Hematopoietic multipotent progenitor cell treated with erythropoietin and hydrocortisone succinate and interleukin-3 and kit ligand, for 17 days (in vitro differentiated cells): ENCODE measurements at regions not wholly inside any gene's neighbourhood (a gene's known extent, or its start where the extent isn't known, plus 50 kb on each side); places are given as distances from the start of the nearest gene placed in this dataset.

Experiments
- DNase-seq: peaks from one replicate; pipeline ENCODE4 v3.0.0-alpha.2; 2015; ENCODE audit warnings: low spot score

DNA sequence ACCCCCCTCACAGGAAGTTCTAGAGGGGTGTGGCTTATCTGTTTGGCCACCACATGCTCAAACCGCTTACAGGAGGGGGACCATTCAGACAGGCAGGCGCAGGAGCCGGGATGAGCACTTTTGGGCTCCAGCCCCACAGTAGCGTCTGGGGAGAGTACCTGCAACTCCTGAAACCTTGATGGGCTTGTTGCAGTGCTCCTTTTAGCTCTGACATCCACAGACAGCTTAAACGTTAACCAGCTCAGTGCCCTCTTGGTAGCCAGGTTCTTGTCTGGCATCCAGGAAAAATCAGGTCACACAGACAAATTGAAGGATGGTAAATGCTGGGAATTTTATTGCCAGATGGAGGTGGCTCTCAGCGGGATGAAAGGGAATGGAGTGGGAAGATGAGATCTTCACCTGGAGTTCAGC is 326.3 kb downstream of the ETS1 start:
- no peak for DNase-seq

DNA sequence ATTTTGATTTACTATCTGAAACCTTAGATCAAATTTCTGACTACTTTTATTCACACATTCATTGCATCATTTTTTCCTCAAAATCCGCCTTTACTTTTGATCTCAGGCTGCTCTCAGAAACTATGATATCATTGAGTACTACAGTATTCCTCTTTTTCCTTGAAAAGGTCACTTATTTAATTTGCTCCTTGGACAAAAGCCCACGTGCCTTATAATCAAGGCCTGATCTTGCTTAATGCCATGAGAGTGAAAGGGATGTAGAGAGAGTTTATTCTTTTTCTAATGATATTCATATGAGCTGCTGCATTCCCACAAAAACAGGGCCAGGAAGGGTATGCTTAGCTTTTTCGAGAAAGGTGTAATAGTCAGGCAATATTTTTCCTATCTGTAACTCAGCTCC is 327.0 kb downstream of the ETS1 start:
- DNase-seq, result no peak

DNA sequence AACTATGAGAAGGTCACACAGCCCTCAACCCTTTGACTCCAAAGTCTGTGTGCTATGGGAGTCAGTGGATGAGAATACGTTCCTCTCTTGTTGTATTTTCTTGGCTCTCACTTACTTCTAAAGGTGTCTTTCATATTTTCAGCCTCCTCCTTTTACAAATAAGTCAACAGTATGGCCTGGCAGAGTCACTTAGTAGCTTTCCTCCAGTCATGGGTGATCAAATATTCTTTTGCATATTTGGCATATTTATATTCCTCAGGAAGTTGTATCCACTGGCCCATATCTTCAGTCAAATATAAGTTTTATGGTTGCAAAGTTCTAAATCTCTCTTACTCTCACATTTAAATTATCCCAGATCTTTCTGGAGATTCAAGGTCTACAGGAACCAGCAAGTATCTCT is 327.5 kb downstream of the ETS1 start:
- no peak for DNase-seq

DNA sequence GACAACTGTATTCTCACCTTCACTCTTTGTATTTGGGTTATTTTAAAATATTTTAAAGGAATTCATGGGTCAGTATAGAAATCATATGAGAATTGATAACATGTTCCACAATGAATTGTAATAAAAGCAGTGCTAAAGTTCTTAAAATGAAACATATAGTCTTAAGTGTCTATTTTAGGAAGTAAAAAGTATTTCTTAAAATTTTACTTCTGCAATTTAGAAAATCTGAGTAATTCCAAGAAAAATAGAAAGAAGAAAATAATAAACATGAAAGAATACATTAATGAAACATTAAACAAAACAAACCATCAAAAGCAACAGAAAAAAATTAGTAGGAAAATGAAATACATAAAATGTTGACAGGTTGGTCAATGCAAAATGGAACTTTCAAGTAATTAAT is 332.4 kb downstream of the ETS1 start:
- no peak for DNase-seq

DNA sequence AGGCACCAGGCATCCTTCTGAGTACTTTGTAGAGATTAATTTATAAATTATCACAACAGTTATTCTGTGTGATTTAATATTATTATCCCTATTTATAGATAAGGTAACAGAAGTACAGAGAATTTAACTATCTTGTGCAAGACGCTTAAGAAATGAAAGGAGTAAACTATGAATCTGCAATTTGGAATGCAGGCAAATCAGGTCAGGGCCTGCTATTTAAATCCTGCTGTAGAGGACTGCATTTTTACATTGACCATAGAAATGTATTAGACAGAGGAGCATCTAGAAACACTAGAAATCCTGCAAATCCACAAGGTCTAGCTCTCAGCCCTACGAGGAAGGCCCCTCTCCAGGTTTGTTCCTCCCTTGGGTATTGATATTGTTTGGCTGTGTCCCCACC is 336.2 kb downstream of the ETS1 start:
- DNase-seq, result no peak

DNA sequence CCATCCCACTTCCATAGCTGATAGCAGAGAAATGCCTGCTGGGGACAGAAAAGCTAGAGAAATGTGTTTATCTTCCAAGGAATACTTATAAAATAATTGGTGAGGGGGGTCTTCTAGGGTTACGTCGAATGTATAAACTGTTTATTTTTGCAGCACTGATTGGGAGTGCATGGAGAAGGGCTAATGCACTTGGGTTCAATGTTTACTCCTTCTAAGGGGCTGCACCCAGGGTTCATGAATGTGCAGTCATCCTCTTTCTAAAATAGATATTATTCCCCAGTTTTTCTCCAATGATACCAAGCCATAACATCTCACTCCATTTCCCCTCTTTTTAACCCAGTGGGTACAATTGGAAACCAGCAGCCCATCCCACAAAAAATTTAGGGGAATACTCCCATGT is 336.9 kb downstream of the ETS1 start:
- no peak for DNase-seq

DNA sequence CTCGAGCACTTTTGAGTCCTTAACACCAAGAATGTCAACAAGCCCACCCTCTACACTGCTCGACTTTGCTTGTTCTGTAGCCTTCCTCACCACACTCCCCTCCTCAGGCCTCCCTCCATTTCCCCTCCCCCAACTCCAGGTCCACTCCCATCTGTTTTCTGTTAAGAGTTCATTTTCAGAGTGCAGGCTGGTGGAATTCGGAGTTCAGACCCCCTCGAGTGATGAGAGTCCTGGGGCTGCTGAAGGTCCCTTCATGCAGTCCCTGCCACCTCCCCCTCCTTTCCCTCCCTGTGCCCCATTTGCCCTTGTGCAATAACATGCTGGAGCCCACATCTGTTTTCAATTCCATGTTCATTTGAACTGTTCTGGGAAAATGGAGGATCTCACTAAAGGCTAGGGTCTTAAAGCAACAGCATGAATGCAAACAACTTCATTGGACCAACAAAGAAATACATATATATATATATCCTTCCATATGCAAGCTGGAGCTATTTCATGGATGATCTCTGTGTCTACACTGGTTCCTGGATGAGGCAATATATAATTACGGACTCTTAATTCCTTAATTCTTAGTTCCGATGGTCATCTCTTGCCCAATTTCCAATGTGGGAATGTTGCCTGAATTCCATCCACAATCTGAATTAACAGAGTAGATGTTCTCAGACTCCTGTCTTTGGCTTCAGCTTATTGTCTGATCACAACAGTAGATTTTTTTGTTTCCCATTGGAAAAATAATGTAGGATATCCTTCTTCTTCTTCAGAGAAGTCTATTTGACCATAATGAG is 340.4 kb downstream of the ETS1 start:
- no peak for DNase-seq

DNA sequence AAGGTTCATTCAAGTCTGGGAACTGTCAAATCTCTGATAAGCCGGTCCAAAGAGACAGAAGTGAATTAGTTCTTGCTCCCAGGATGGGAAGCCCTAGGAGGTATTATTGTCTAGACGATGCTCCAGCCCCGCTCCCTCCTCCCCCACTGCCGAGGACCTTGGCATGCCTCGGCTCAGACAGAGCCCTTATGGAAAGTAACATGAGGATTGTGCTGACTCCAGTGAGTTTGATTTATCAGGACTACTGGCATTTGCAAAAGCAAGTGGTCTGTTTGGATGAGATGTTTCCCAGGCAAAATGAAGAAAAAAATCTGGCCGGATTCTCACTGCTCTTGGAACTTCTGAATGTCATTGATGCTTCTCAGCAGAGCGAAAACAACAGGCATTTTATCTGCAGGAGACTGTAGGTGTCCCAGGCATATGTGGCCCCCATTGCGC is 341.0 kb downstream of the ETS1 start:
- no peak for DNase-seq

DNA sequence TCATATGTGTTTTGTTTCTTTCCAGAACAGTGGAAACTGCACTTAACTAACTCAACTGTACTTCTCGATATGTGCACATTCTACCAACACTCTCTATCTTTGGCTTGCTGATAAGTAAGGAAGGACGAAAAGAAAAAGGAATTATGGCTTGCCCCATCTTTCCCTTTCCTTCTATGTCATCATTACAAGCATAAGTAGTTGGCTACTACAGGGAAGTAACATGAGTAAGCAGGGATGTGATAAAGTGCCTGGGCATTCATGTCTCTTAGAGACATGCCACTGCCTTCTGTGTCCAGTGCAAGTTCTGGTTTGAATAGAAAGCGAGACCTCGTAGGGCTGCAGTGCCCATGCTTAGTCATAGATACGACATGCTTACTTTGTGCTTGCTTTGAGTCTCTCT is 342.5 kb downstream of the ETS1 start:
- DNase-seq, result no peak

DNA sequence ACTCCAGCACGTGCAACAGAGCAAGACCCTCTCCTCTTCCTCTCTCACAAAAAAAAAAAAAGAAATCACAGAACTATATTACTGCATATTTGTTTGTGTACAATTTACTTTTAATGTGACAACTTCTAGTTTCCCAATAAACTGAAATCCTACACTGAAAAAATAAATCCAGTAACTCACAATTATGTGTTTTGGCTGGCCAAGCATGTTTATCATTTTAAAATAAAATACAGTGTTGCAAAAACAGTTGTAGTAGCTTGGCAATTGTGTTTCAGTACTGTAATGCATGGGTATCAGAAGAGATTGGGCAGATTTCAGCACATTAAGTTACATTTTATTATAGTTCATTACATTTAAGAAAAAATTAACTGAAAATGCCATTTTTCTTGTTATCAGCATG is 344.9 kb downstream of the ETS1 start:
- DNase-seq, result no peak

DNA sequence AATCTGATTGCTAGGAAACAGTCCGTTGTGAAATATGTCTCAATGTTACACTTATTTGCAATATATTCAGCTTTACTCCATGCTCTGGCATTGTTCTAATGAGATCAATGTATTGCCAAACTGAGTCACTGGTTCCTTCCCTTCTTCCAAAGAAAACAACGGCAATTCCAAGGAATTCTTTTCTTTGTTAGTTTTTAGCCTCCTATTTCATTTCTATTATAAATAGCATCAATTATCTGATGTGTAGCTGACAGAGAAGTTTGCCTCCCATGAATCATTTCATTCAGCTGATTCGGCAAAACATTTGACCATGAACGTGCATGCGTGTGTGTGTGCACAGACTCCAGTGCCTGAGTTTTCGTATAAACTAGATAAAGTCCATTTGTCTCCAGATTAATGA is 346.8 kb downstream of the ETS1 start:
- no peak for DNase-seq

DNA sequence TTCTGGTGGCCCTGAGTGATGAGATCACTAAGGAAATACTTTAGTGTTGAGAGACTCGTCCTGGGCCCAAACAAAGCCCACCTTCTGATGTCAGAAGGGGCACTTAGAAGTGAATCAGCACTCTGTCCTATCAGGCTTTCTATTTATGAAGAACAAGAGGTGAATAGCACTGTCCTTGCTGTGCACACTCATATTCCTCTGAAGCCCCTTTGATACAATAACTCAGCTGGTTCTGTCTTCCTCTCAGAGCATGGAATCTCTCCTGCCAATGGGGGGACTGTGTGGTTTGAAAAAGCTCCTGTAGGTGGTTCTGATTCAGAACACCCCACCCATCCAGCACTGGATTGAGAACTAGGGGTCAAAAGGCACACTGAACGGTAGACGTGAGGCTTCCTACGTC is 348.1 kb downstream of the ETS1 start:
- DNase-seq, result no peak

DNA sequence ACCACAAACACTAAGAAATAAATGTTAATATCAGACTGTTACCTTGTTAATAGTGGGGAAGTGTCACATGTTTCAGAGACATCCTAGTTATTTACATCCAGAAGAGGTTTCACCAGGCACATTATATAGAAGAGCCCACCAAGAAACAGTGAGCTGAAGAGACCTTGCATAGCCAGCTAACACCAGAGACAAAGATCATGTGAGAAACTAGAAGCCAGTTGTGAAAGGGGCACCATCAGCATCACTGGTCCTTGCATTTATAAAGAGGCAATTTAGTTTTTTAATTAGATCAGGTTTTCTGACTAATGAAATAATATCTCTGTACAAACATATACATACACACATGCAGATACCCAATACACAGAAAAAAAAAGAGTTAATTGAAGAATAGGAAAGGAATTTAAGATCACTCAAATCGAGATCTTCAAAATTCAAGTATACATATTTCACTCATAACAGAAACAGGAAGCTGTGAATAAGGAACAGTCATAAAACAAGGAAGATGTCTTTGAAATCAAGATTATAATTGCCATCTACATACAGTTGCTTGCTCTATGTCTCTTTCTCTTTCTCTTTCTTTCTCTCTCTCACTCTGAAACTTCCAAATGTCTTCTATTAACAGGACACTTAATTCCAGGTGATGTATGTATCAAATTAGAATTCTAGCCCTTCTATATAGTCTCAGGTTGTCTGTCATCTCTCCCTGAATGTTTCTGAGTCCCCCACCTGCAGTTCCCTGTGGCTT is 348.7 kb downstream of the ETS1 start:
- DNase-seq, result no peak

DNA sequence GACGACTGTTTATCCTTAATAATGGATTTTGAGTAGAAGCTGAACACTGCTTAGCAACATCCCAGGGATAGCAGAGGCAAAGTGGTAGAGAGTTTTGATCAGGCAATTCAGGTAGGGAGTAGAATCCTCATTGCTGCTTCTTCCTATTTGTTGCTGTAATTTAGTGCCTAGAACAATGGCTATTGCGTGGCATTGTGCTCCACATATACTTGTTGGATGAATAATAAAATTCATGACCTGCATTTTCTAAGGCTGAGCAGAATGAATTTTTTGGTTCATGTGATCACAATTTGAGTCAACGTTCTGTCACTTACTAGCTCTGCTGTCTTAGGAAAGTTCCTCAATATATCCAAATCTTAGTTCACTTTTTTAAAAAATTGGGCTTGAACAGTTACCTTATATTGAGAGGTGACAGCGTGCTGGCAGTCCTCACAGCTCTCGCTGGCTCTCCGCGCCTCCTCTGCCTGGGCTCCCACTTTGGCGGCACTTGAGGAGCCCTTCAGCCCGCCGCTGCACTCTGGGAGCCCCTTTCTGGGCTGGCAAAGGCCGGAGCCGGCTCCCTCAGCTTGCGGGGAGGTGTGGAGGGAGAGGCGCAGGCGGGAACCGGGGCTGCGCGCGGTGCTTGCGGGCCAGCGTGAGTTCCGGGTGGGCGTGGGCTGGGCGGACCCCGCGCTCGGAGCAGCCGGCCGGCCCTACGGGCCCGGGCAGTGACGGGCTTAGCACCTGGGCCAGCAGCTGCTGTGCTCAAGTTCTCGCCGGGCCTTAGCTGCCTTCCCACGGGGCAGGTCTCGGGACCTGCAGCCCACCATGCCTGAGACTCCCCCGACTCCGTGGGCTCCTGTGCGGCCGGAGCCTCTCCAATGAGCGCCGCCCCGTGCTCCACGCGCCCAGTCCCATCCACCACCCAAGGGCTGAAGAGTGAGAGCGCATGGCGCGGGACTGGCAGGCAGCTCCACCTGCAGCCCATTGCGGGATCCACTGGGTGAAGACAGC is 350.6 kb downstream of the ETS1 start:
- DNase-seq, result no peak

DNA sequence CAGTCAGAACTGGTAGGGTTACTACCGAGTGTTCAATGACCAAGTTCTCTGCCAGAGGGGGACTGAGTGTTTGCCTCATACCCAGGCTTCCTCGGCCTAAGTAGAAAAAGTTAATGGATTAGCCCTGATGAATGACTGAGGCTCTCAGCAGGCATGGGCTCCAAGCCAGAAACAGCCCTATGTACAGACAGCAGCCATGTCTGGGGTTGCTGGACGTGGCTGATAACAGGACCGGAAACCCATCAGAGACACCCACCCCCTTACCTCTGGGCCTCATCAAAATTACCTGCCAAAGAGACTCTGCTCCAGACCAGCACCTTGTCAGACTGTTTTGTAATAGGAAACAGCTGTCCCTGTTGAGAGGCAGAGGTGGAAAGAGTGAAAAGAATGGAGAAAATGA is 351.4 kb downstream of the ETS1 start:
- no peak for DNase-seq

DNA sequence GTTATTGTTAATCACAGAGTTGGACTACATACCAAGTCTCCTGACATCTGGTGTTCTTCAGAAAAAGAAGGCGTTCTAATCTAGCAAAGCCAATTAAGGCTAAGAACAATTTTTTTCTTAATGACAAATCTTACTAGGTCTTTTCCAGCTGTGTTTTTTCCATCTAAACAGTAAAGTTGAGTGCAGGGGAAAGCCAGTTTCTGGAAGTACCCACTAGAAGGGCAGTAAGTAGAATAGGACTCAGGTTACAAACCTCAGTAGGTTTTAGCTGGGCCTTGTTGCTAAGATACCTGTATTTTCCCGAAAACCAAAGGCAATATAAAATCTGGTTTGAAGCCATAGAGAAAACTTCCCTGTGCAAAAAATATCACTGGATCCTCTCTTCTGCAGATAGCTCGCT is 351.9 kb downstream of the ETS1 start:
- DNase-seq, result no peak

DNA sequence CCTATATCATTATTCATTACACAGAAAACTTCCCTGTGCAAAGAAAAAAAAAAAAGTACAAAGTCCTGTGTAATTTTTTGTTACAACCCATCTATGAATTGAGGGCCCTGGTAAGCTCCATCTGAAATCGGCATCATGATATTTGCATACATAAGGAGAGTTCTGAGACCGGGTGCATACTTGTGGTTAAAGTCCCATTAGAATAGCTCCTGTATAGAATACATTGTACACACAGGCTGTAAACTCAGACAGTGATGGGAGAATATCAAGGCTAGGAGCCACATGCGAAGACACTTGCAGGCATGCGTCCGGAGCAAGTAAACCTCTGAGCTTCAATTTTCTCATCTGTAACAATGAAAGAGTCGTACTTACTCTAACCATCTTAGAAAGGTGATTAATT is 353.2 kb downstream of the ETS1 start:
- DNase-seq, result no peak

DNA sequence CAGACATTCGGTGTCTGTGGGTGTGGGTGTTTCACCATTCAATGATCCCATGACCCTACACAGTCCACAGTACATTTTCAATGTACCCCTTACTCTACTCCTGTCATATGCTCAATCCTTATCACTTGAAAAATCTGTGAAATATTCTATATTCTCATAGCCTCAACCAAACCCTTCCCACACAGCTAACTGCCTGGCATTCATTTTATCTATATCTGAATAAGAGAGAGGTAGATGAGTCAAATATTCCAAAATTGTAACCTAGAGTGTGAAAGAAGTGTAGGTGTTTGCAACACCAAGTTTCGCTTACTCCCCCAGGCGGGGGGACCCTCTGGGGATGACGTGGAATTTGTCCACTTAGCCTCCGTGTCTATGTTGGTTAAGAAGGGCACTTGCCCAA is 354.8 kb downstream of the ETS1 start:
- no peak for DNase-seq

DNA sequence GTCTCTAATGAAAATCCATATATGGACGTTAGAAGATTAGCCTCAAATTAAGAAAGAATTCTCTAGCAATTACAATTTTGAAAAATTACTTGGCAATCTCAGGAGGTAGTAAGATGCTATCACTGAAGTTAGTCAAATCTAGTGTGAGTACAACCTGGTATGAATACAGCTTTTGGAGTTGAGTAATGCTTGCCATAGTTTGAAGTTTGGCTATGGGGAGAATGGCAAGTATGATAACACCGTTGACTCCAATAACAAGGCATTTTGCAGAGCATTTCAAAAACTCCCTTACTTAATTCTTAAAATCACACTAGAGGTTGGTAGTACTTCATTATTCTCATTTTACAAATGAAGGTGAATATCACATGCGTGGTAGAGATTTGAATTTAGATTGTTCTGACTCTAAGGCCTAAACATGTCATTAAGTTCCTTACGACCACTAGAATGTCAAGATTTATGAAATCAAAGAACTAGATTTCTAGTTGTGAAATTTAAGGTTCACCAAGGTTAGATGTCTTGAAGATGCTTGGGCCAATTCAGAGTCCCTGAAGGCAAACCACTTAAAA is 355.4 kb downstream of the ETS1 start:
- no peak for DNase-seq

DNA sequence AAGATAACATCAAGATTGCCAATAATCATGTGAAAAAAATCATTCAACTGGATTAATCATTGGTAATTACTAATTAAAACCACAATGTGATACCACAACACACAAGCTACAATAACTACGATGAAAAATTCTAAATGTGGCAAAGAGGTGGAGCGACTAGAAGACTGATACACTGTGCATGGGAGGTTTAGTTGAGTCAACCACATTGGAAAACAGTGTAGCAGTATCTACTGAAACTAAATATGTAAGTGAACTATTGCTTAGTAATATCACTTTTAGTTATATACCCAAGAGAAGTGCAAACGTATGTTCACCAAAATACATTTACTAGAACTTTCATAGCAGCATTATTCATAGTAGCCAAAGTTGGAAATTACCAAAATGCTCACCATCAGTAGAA is 359.9 kb downstream of the ETS1 start:
- no peak for DNase-seq

DNA sequence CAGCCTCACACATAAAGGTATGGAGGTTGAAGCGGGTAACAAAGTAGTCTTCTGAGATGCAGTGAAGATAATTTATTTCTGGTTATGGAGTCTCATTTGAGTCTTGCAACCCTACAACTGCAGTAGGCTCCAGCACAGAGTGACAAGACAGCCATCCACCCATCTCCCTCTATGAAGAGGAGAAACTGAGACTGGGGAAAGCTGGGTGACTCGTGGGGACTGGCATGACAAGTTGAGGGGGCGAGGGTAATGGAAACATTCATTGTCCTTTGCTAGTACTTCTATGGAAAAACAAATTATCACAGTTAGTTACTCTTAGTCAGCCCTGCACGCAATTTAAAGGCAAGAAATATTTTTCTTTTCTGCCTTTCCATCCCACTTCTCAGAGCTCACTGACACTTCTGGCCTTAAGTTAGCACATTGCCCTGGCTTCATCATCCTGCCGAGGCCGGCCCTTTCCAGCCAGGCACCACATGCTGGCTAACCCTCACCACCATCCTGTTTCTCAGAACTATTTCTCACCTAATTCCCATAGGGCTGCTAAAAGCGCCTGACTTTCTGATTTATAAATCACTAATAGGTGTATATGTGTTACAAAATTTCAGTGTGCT is 361.1 kb downstream of the ETS1 start:
- DNase-seq, result no peak
